D721Med (cell line): ENCODE measurements at regions not wholly inside any gene's neighbourhood (a gene's known extent, or its start where the extent isn't known, plus 50 kb on each side); places are given as distances from the start of the nearest gene placed in this dataset.
"Not testable (repeated sequence)": the region's sequence is repeated elsewhere in the genome, so short reads cannot be mapped to it uniquely, and the experiment has no call there.

Experiments used
- DNase-seq: peaks from one replicate; pipeline ENCODE4 v3.0.0; 2011; ENCODE audit warnings: low spot score; ENCODE audit not compliant: insufficient read length
- FAIRE-seq: peaks from 2 replicates; lab custom pipeline; 2011; peaks lifted over from hg19 to GRCh38; lab: Jason Lieb, UNC
- TF ChIP-seq, protein P1 (sequence below): IDR thresholded peaks from 2 replicates; pipeline ENCODE4 v1.5.1; 2012; ENCODE audit warnings: mild to moderate bottlenecking, control low read depth; ENCODE audit not compliant: insufficient read depth; ENCODE audit errors: missing control alignments

DNA sequence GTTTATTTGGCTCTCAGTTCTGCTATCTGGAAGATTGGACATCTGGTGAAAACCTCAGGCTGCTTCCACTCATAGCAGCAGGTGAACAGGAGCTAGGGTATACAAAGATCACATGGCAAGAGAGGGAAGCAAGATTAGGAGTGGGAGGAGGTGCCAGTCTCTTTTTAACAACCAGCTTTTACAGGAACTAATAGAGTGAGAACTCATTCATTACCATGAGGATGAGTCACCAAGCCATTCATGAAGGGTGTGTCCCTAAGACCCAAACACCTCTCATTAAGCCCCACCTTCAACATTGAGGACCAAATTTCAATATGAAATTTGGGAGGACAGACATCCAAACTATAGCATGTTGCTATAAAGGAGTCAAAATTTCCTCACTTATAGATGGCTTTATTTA, 85.4 kb upstream of the HCRTR2 start:
- no peak for DNase-seq
- FAIRE-seq = no peak
- TF ChIP-seq, protein P1, sequence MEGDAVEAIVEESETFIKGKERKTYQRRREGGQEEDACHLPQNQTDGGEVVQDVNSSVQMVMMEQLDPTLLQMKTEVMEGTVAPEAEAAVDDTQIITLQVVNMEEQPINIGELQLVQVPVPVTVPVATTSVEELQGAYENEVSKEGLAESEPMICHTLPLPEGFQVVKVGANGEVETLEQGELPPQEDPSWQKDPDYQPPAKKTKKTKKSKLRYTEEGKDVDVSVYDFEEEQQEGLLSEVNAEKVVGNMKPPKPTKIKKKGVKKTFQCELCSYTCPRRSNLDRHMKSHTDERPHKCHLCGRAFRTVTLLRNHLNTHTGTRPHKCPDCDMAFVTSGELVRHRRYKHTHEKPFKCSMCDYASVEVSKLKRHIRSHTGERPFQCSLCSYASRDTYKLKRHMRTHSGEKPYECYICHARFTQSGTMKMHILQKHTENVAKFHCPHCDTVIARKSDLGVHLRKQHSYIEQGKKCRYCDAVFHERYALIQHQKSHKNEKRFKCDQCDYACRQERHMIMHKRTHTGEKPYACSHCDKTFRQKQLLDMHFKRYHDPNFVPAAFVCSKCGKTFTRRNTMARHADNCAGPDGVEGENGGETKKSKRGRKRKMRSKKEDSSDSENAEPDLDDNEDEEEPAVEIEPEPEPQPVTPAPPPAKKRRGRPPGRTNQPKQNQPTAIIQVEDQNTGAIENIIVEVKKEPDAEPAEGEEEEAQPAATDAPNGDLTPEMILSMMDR = no peak

DNA sequence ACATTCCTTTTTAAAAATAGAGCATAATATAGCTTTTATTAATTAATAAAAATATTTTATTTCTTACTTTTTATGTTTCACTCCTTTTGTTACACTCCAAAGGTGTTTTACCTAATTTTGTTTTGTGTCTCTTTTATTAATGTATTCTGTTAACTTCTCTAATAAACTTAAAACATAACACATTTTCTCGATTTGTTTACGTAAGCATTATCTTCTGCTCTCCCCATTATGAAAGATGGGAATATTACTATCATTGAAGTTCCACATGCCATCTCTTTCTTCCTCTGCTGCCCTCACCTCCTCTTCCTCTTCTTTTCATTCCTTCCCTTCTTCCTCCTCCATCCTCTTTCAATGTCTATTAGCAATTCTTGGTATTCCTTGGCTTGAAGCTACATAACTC, 85.0 kb upstream of the HCRTR2 start:
- TF ChIP-seq, protein P1 = no peak
- DNase-seq = no peak

DNA sequence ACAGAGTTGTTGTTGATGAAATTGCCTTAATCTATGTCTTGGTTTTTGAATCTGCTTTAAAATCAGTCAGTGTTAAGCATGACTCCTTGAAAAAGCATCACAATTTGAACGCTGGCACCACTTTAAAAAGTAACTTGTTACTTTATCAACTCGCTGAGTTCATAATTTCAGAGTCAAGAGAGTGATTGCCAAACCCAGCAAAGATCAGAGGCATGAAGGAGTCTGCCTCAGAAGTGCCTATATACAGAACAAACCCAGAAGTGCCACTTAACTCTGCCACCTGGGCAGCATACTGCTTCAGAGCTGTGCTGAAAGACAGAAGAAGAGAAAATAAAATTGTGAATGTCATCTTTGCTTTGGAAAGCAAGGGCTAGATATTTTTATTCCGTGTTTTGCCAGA, 73.6 kb upstream of the HCRTR2 start:
- TF ChIP-seq, protein P1 = no peak
- FAIRE-seq (no peak), DNase-seq (no peak)

More for the DNA sequence above, 85.0 kb upstream of the HCRTR2 start:
- no peak for FAIRE-seq

DNA sequence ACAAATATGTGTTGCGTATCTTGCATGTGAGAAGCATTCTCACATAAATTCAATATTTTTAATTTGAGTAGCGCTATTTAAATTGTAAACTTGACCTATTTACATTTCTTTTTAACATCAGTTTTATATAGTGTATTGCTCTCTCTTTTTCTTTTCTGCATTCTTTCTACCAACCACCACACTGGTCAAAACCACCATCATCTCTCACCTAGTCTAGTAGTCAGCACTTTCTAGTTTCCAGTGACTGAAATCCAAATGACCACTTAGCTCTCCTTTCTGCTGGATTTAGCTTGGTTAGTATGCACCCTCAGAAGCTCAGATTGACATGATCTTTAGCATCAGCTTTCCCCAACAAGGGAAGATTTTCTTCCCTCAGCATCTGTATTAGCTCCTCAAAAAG, 73.2 kb upstream of the HCRTR2 start:
- DNase-seq = no peak
- TF ChIP-seq, protein P1 = no peak
- FAIRE-seq = no peak

DNA sequence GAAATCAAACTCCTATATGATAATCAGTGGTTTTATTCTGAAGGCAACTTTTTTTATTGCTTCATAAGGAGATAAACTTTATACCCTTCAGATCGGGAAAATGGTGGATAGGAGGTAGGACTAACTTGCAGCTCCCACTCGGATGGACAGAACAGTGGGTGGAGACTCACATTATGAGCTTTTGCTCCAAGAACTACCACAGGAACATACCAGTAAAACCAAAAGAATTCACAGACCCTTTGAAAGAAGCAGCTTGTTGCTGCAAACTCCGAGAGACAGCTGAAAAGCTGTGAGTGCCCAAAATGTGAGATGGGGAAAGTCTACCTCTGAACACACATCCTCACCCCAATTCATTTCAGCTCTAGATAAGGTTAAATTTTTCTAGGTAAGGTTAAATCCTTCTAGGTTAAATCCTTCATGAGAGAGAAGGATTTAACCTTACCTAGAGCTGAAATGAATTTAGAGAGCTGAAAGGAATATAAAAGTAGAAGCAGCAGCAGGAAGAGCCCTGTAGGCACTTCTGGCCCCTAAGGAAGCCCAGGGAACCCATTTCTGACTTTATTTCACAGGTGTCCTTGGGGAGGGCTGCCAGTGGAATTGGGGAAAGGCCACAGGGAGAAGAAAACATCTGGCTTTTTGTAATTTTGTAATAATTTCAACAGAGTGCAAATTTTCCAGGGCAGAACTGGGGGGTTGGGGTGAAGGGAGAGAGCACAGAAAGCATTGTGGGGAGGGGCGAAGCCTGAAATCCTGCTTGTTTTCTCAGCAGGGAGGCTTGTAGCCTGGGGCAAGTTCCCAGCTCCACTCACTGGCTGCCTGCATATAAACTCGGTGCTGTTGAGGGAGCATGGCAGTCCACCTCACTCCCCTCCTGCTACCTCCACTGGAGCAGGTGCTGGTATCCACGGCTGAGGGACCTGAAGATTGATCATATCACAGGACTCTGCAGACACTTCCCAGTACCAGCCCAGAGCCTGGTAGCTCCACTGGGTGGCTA, 65.9 kb upstream of the HCRTR2 start:
- no peak for DNase-seq
- TF ChIP-seq, protein P1 = no peak
- FAIRE-seq = no peak

DNA sequence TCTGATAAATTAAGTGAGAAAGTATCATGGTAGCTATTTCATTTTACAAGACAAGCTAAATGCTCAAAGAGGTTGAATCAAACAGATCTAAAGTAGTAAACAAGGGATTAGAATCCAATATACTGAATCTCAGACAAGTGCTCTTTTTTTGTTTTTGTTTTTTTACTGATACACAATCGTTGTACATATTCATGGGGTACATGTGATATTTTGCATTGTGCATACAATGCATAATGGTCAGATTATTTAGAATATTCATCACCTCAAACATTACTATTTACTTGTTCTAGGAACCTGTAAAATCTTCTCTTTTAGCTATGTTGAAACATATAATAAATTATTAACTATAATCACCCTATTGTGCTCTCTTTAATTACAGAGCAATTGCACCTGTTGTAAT, 57.0 kb upstream of the HCRTR2 start:
- TF ChIP-seq, protein P1 = no peak

DNA sequence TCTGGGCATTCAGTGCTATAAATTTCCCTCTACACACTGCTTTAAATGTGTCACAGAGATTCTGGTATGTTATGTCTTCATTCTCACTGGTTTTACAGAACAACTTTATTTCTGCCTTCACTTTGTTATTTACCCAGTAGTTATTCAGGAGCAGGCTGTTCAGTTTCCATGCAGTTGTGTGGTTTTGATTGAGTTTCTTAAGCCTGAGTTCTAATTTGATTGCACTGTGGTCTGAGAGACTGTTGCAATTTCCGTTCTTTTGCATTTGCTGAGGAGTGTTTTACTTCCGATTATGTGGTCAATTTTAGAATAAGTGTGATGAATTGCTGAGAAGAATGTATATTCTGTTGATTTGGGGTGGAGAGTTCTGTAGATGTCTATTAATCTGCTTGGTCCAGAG, 50.1 kb upstream of the HCRTR2 start:
- not testable (repeated sequence) for DNase-seq, FAIRE-seq

More for the DNA sequence above, 57.0 kb upstream of the HCRTR2 start:
- FAIRE-seq (no peak), DNase-seq (no peak)
